ENCODE measurements at regions not wholly inside any gene's neighbourhood (a gene's known extent, or its start where the extent isn't known, plus 50 kb on each side); places are given as distances from the start of the nearest gene placed in this dataset.

DNA sequence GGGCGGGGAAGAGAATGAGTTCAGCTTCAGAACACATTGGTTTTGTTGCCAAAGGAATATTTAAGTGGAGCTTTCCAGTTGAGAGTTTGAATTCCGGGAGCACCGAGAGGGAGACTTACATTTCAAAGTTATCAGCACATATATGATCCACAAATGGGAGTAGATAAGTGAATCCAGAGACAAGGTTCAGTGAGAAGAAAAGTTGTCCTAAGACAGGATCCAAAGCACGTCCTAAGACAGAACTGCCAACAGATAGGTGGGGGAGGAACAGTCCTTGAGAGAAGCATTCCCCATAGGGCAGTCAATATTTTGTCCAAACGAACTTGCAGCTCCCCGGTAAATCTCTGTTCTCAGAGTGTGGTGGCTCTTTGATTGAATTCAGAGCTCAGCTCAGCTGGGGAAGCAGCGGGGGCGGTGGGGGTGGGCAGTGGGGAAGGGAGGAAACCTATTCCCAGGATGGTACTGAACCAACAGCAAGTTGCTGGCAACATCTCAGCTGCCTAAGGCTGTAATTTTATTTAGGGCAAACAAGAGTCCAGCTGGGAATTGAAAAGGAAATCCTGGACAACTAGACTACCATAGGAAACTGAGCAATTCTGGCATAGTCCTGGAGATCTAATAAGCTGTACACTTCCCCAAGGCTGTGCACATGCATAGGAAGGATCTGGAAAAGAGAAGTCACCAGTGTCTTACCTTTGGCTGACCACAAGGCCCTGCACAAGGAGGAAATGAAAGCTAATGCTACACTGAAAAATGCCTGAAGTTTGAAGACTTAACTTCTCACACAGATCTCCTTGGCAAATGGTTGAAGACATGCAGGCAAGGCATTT is 94.2 kb upstream of the CXCL12 start:
- Mint-ChIP-seq H3K4me3 (ENCODE audit: unreplicated experiment) (no peak overlapping the region), H3K36me3 (ENCODE audit: insufficient read depth, unreplicated experiment) (no peaks in the 10 kb centered on the region), H3K4me1 (ENCODE audit: insufficient read depth, unreplicated experiment) (no peaks in the 10 kb centered on the region), H3K27me3 (ENCODE audit: insufficient read depth, unreplicated experiment) (no peaks in the 10 kb centered on the region), H3K9me3 (ENCODE audit: unreplicated experiment) (no peaks in the 10 kb centered on the region), H3K27ac (ENCODE audit: low read depth, unreplicated experiment) (no peak overlapping the region)
- DNase-seq (ENCODE audit: unreplicated experiment), result no peak
- TF ChIP-seq, protein P1, sequence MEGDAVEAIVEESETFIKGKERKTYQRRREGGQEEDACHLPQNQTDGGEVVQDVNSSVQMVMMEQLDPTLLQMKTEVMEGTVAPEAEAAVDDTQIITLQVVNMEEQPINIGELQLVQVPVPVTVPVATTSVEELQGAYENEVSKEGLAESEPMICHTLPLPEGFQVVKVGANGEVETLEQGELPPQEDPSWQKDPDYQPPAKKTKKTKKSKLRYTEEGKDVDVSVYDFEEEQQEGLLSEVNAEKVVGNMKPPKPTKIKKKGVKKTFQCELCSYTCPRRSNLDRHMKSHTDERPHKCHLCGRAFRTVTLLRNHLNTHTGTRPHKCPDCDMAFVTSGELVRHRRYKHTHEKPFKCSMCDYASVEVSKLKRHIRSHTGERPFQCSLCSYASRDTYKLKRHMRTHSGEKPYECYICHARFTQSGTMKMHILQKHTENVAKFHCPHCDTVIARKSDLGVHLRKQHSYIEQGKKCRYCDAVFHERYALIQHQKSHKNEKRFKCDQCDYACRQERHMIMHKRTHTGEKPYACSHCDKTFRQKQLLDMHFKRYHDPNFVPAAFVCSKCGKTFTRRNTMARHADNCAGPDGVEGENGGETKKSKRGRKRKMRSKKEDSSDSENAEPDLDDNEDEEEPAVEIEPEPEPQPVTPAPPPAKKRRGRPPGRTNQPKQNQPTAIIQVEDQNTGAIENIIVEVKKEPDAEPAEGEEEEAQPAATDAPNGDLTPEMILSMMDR (IDR thresholded peaks at IDR 0.05; ENCODE audit: unreplicated experiment), result no peak
- no TSS peak for BruUV-seq (replicated peaks)
- CTCF ChIA-PET, result no interaction called here
- intact Hi-C loops (cut with micrococcal nuclease), result no loop called here
- POLR2A ChIA-PET, result no interaction called here

DNA sequence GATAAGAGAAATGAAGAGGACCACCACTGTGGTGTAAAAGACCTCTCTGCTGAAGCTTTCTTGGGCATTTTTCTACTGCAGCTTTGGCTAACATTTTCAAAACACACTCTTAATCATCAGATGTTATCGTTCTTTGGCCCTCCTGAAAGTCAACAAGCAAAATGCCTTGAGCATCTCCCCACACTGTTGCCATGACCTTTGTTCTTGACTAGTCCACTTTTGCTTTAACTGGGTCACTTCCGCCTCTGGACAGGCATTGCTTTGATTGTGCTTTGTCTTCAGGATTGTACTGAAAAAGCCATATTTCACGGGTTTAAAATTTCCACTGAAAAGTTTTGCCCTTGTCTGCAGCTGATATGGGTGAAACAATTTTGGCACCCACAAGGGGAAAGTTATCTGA is 107.8 kb upstream of the CXCL12 start:
- H3K36me3 Mint-ChIP-seq (ENCODE audit: insufficient read depth, unreplicated experiment), result peaks cover 6% of the 10 kb centered on the region
- intact Hi-C loops (cut with micrococcal nuclease), result no loop called here
- H3K27me3 Mint-ChIP-seq (ENCODE audit: insufficient read depth, unreplicated experiment), result peaks cover 36% of the 10 kb centered on the region
- no peak overlapping the region for H3K4me3 Mint-ChIP-seq (ENCODE audit: unreplicated experiment)
- no peak overlapping the region for H3K27ac Mint-ChIP-seq (ENCODE audit: low read depth, unreplicated experiment)
- BruUV-seq (replicated peaks), result no TSS peak
- ChIA-PET CTCF (no interaction called here), POLR2A (no interaction called here)
- H3K9me3 Mint-ChIP-seq (ENCODE audit: unreplicated experiment), result peaks cover 13% of the 10 kb centered on the region
- TF ChIP-seq, protein P1 (IDR thresholded peaks at IDR 0.05; ENCODE audit: unreplicated experiment), result no peak
- no peak for DNase-seq (ENCODE audit: unreplicated experiment)
- no peaks in the 10 kb centered on the region for H3K4me1 Mint-ChIP-seq (ENCODE audit: insufficient read depth, unreplicated experiment)

DNA sequence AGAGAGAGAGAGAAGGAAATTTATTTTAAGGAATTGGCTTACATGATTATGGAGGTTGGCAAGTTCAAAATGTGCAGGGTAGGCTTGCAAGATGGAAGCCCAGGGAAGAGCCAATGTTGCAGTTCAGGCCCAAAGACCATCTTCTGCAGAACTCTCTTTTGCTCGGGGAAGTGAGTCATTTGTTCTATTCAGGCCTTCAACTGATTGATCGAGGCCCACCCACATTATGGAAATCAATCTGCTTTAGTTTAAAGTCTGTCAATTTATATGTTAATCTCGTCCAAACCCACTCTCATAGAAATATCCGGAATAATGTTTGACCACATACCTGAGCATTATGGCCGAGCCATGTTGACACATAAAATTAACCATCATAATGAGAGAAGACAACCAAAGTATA is 113.3 kb upstream of the CXCL12 start:
- TF ChIP-seq, protein P1 (IDR thresholded peaks at IDR 0.05; ENCODE audit: unreplicated experiment), result no peak
- peaks cover 6% of the 10 kb centered on the region for H3K36me3 Mint-ChIP-seq (ENCODE audit: insufficient read depth, unreplicated experiment)
- H3K4me1 Mint-ChIP-seq (ENCODE audit: insufficient read depth, unreplicated experiment), result no peaks in the 10 kb centered on the region
- intact Hi-C loops (cut with micrococcal nuclease), result no loop called here
- no TSS peak for BruUV-seq (replicated peaks)
- no peak overlapping the region for H3K27ac Mint-ChIP-seq (ENCODE audit: low read depth, unreplicated experiment)
- H3K9me3 Mint-ChIP-seq (ENCODE audit: unreplicated experiment), result peaks cover 13% of the 10 kb centered on the region
- ChIA-PET CTCF (no interaction called here), POLR2A (no interaction called here)
- no peak for DNase-seq (ENCODE audit: unreplicated experiment)
- peaks cover 8% of the 10 kb centered on the region for H3K27me3 Mint-ChIP-seq (ENCODE audit: insufficient read depth, unreplicated experiment)
- no peak overlapping the region for H3K4me3 Mint-ChIP-seq (ENCODE audit: unreplicated experiment)

DNA sequence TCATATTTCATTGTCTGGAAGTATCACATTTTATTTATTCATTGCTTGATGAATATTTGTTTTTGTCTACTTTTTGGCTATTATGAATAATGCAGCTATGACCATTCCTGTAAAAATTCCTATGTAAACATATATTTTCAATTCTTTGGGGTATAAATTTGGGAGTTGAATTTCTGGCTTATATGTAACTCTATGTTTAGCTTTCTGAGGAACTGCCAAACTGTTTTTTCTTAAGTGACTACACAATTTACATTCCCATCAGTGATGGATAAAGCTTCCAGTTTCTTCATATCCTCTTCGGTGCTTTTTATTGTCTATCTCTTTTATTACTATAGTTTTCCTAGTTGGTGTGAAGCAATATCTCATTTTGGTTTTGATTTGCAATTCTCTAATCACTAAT is 115.6 kb upstream of the CXCL12 start:
- H3K27me3 Mint-ChIP-seq (ENCODE audit: insufficient read depth, unreplicated experiment), result peaks cover 2% of the 10 kb centered on the region
- CTCF ChIA-PET, result no interaction called here
- TF ChIP-seq, protein P1 (IDR thresholded peaks at IDR 0.05; ENCODE audit: unreplicated experiment), result no peak
- no peaks in the 10 kb centered on the region for H3K36me3 Mint-ChIP-seq (ENCODE audit: insufficient read depth, unreplicated experiment)
- H3K4me3 Mint-ChIP-seq (ENCODE audit: unreplicated experiment), result no peak overlapping the region
- no peak for DNase-seq (ENCODE audit: unreplicated experiment)
- POLR2A ChIA-PET, result no interaction called here
- H3K4me1 Mint-ChIP-seq (ENCODE audit: insufficient read depth, unreplicated experiment), result no peaks in the 10 kb centered on the region
- H3K27ac Mint-ChIP-seq (ENCODE audit: low read depth, unreplicated experiment), result no peak overlapping the region
- BruUV-seq (replicated peaks), result no TSS peak
- H3K9me3 Mint-ChIP-seq (ENCODE audit: unreplicated experiment), result peaks cover 8% of the 10 kb centered on the region
- intact Hi-C loops (cut with micrococcal nuclease), result no loop called here

Data from MCF 10A (cell line).